IMR-90 (cell line): ENCODE measurements at regions not wholly inside any gene's neighbourhood (a gene's known extent, or its start where the extent isn't known, plus 50 kb on each side); places are given as distances from the start of the nearest gene placed in this dataset.

Experiments used
- ATAC-seq: fragments of 200-7000 bp; cut with Tn5 transposase; 2 replicates; pipeline ENCODE4 v1.9.1; 2020; ENCODE audit warnings: low read depth, mild to moderate bottlenecking, moderate library complexity
- BruUV-seq: library from RNA; stranded (reverse); fragments of 400-500 nt; replicated peaks from 2 replicates; lab custom pipeline; 2021; lab: Mats Ljungman, UMichigan
- CTCF ChIA-PET: fragments of 300-600 bp; formaldehyde crosslinking; extraction: SDS; loops from one replicate; lab custom pipeline; 2021; ENCODE audit warnings: antibody characterized with exemption; lab: Yijun Ruan, JAX
- POLR2A ChIA-PET: fragments of 300-600 bp; sonication (Branson Sonifier 250); formaldehyde crosslinking; loops from one replicate; lab custom pipeline; 2022; ENCODE audit warnings: antibody characterized with exemption; ENCODE audit not compliant: unreplicated experiment; lab: Charles Lee
- DNase-seq: peaks from one replicate; pipeline ENCODE4 v3.0.0; 2013
- H2AFZ ChIP-seq: replicated peaks from 2 replicates; pipeline ENCODE3; 2013; ENCODE audit warnings: low read length, mild to moderate bottlenecking; ENCODE audit not compliant: poor library complexity
- H2AK5ac ChIP-seq: 2 replicates; pipeline ENCODE4 v1.6.1; 2013; ENCODE audit warnings: low read depth, low read length, inconsistent platforms
- H2AK9ac ChIP-seq: replicated peaks from 2 replicates; pipeline ENCODE3; 2013; ENCODE audit warnings: mild to moderate bottlenecking, low read depth, low read length, moderate library complexity; ENCODE audit not compliant: poor library complexity
- H2BK120ac ChIP-seq: 2 replicates; pipeline ENCODE4 v1.6.1; 2013; ENCODE audit warnings: low read depth, low read length, inconsistent platforms
- H2BK15ac ChIP-seq: 3 replicates; pipeline ENCODE4 v1.6.1; 2013; ENCODE audit warnings: low read depth, low read length, inconsistent platforms
- H2BK20ac ChIP-seq: 2 replicates; pipeline ENCODE4 v1.6.1; 2013; ENCODE audit warnings: low read depth, mild to moderate bottlenecking, inconsistent platforms, low read length, moderate library complexity
- H2BK5ac ChIP-seq: 2 replicates; pipeline ENCODE4 v1.6.1; 2013; ENCODE audit warnings: mild to moderate bottlenecking, low read depth, low read length, inconsistent platforms; ENCODE audit not compliant: poor library complexity, severe bottlenecking
- H3K14ac ChIP-seq: replicated peaks from 2 replicates; pipeline ENCODE4 v1.6.1; 2013; ENCODE audit warnings: low read depth, low read length, inconsistent platforms
- H3K18ac ChIP-seq: 2 replicates; pipeline ENCODE4 v1.6.1; 2013; ENCODE audit warnings: low read depth, low read length, control low read depth
- H3K23ac ChIP-seq: 2 replicates; pipeline ENCODE4 v1.6.1; 2013; ENCODE audit warnings: low read depth, low read length, inconsistent platforms
- H3K27ac ChIP-seq: 2 replicates; pipeline ENCODE4 v1.5.1; 2013; ENCODE audit warnings: mild to moderate bottlenecking, control low read depth, low read length; ENCODE audit not compliant: insufficient read depth
- H3K27me3 ChIP-seq: 2 replicates; pipeline ENCODE4 v1.6.1; 2013; ENCODE audit warnings: low read length; ENCODE audit not compliant: control insufficient read depth, insufficient read depth
- H3K36me3 ChIP-seq: 2 replicates; pipeline ENCODE4 v1.6.1; 2013; ENCODE audit warnings: low read length, mixed read lengths; ENCODE audit not compliant: control insufficient read depth, insufficient read depth
- H3K4ac ChIP-seq: 2 replicates; pipeline ENCODE4 v1.6.1; 2013; ENCODE audit warnings: low read depth, low read length, inconsistent platforms
- H3K4me1 ChIP-seq: 2 replicates; pipeline ENCODE4 v1.6.1; 2013; ENCODE audit warnings: low read length, mixed read lengths; ENCODE audit not compliant: control insufficient read depth, insufficient read depth
- H3K4me2 ChIP-seq: 2 replicates; pipeline ENCODE4 v1.6.1; 2013; ENCODE audit warnings: low read depth, mild to moderate bottlenecking, control low read depth, low read length, moderate library complexity
- H3K4me3 ChIP-seq: 2 replicates; pipeline ENCODE4 v1.5.1; 2013; ENCODE audit warnings: low read depth, mild to moderate bottlenecking, control low read depth, low read length, moderate library complexity; ENCODE audit not compliant: insufficient read depth
- H3K56ac ChIP-seq: 2 replicates; pipeline ENCODE4 v1.6.1; 2013; ENCODE audit warnings: low read length, inconsistent platforms; ENCODE audit not compliant: insufficient read depth; ENCODE audit errors: extremely low read depth
- H3K79me1 ChIP-seq, 2 experiments: 2 replicates each; pipeline ENCODE4 v1.6.1; 2013; ENCODE audit warnings: low read length in 2 of 2, inconsistent platforms in 1 of 2, low read depth in 1 of 2
- H3K9ac ChIP-seq: 2 replicates; pipeline ENCODE4 v1.6.1; 2013; ENCODE audit warnings: low read depth, low read length, control low read depth
- H3K9me1 ChIP-seq: 2 replicates; pipeline ENCODE4 v1.6.1; 2013; ENCODE audit warnings: low read length, inconsistent platforms; ENCODE audit not compliant: insufficient read depth
- H3K9me3 ChIP-seq: 2 replicates; pipeline ENCODE4 v1.6.1; 2013; ENCODE audit warnings: low read length; ENCODE audit not compliant: control insufficient read depth, insufficient read depth
- H4K20me1 ChIP-seq: 2 replicates; pipeline ENCODE4 v1.6.1; 2013; ENCODE audit warnings: low read length, inconsistent platforms; ENCODE audit not compliant: insufficient read depth
- H4K5ac ChIP-seq: 2 replicates; pipeline ENCODE4 v1.6.1; 2013; ENCODE audit warnings: mild to moderate bottlenecking, low read depth, low read length, control low read depth
- H4K8ac ChIP-seq, 2 experiments: 2 replicates each; pipeline ENCODE4 v1.6.1; 2013; ENCODE audit warnings: low read depth in 2 of 2, low read length in 2 of 2, control low read depth in 1 of 2, inconsistent platforms in 1 of 2
- H4K91ac ChIP-seq: 2 replicates; pipeline ENCODE4 v1.6.1; 2013; ENCODE audit warnings: low read depth, low read length, inconsistent platforms; ENCODE audit not compliant: insufficient read depth
- FOS ChIP-seq: fragments of 150-350 bp; IDR thresholded peaks from 2 replicates; pipeline ENCODE4 v1.6.1; 2016; ENCODE audit warnings: low read depth, low read length
- WGBS, 2 experiments: methylation state at CpG; one replicate each; pipeline versions ENCODE4 v1.1.5 to v1.1.7; 2013; ENCODE audit warnings: missing lambda C conversion rate in 2 of 2; ENCODE audit not compliant: insufficient read length in 1 of 2; ENCODE audit errors: extremely low coverage in 2 of 2; 5-methylcytosine and 5-hydroxymethylcytosine counted together
- dilution Hi-C: fragments of 300-500 bp; cut with HindIII; formaldehyde crosslinking; loops from one replicate; pipeline ENCODE4 v1.14.3; 2018; ENCODE audit warnings: low sequenced_read_pairs; ENCODE audit not compliant: unreplicated experiment
- in situ Hi-C: fragments of 300-500 bp; cut with MboI; formaldehyde crosslinking; loops from 3 replicates; pipeline ENCODE4 v1.14.3; 2019; ENCODE audit warnings: low sequenced_read_pairs, inconsistent platforms, mixed read lengths
- intact Hi-C: fragments of 100-400 bp; cut with micrococcal nuclease; formaldehyde crosslinking; loops from 2 replicates; pipeline ENCODE4 v1.10.0; 2022

- H3K9me1 ChIP-seq = no peaks in the 10 kb centered on the region
- H4K5ac ChIP-seq = no peak overlapping the region
- no peak overlapping the region for H2BK15ac ChIP-seq
- H2AK9ac ChIP-seq = no peak overlapping the region
- H3K27me3 ChIP-seq = peaks cover 5% of the 10 kb centered on the region
- in situ Hi-C loops = no loop called here
- no peak overlapping the region for H3K27ac ChIP-seq
- H3K56ac ChIP-seq = no peak overlapping the region
- H3K9me3 ChIP-seq = peaks cover 3% of the 10 kb centered on the region; the same call in 1 of the 2 replicates
- TF ChIP-seq FOS = no peak
- no peak overlapping the region for H4K8ac ChIP-seq
- no peak overlapping the region for H3K4ac ChIP-seq
- H3K4me1 ChIP-seq = no peaks in the 10 kb centered on the region
- no peak overlapping the region for H3K9ac ChIP-seq
- H4K20me1 ChIP-seq = no peaks in the 10 kb centered on the region
- no peak overlapping the region for H3K4me2 ChIP-seq
- no peak overlapping the region for H3K14ac ChIP-seq
- no peak overlapping the region for H2AK5ac ChIP-seq
- POLR2A ChIA-PET = no interaction called here
- H3K4me3 ChIP-seq = no peak overlapping the region
- H2BK20ac ChIP-seq = no peak overlapping the region
- no peak overlapping the region for H2AFZ ChIP-seq
- H3K18ac ChIP-seq = no peak overlapping the region
- CTCF ChIA-PET = no interaction called here
- WGBS, 2 experiments = no CpG with 5 or more reads among the region's 1 CpG
- DNase-seq (no peak), ATAC-seq (no peak)
- no peak overlapping the region for H2BK120ac ChIP-seq
- no TSS peak for BruUV-seq
- dilution Hi-C loops = no loop called here
- no peaks in the 10 kb centered on the region for H3K79me1 ChIP-seq
- intact Hi-C loops = no loop called here
- no peak overlapping the region for H3K23ac ChIP-seq
- no peaks in the 10 kb centered on the region for H3K36me3 ChIP-seq
- H2BK5ac ChIP-seq = no peak overlapping the region
- H4K91ac ChIP-seq = no peak overlapping the region
Measured at GRCh38 chr2:179383975-179384374, 119.3 kb upstream of the SESTD1 start.
